B cell (primary cell): ENCODE measurements at regions not wholly inside any gene's neighbourhood (a gene's known extent, or its start where the extent isn't known, plus 50 kb on each side); places are given as distances from the start of the nearest gene placed in this dataset.
"Not testable (repeated sequence)": the region's sequence is repeated elsewhere in the genome, so short reads cannot be mapped to it uniquely, and the experiment has no call there.

Experiments used
- ATAC-seq: fragments of 200-7000 bp; cut with Tn5 transposase; one replicate; pipeline ENCODE4 v1.10.0; 2021; ENCODE audit warnings: low read depth, mild to moderate bottlenecking, moderate number of reproducible peaks, moderate library complexity
- CTCF ChIA-PET: fragments of 350-600 bp; sonication (Branson Sonifier 250); formaldehyde crosslinking; loops from one replicate; lab custom pipeline; 2021; ENCODE audit warnings: antibody characterized with exemption, inconsistent platforms; lab: Charles Lee
- POLR2A ChIA-PET: fragments of 350-600 bp; sonication (Branson Sonifier 250); formaldehyde crosslinking; loops from one replicate; lab custom pipeline; 2021; ENCODE audit warnings: antibody characterized with exemption; lab: Charles Lee
- DNase-seq: peaks from one replicate; pipeline ENCODE4 v3.0.0; 2013
- H2AFZ ChIP-seq: 2 replicates; pipeline ENCODE4 v1.6.1; 2012; ENCODE audit warnings: mild to moderate bottlenecking, low read depth, low read length; ENCODE audit not compliant: insufficient read depth, poor library complexity, severe bottlenecking
- H3K27ac ChIP-seq, 2 donors: 1 replicate in 1 of 2; 2 replicates in 1 of 2; pipeline ENCODE4 v1.5.1; 2012 to 2013; ENCODE audit warnings: low read length in 2 of 2, mild to moderate bottlenecking in 2 of 2, moderate library complexity in 1 of 2
- H3K27me3 ChIP-seq, 4 experiments: fragments of 200-600 bp in 1 of 4; sonication (generic) in 1 of 4; replicated peaks in 1 of 4; 1 replicate in 2 of 4; 2 replicates in 2 of 4; pipeline versions ENCODE4 v1.6.1 to v1.7.0; 2013 to 2016; ENCODE audit warnings: low read length in 3 of 4, mild to moderate bottlenecking in 2 of 4, mixed read lengths in 1 of 4, moderate library complexity in 1 of 4; ENCODE audit not compliant: insufficient read depth in 4 of 4, control insufficient read depth in 3 of 4; ENCODE audit errors: control extremely low read depth in 1 of 4
- H3K36me3 ChIP-seq, 2 experiments: replicated peaks in 1 of 2; 1 replicate in 1 of 2; 2 replicates in 1 of 2; pipeline versions ENCODE4 v1.6.1 to v1.7.1; 2013; ENCODE audit warnings: low read length in 1 of 2; ENCODE audit not compliant: insufficient read depth in 2 of 2, control insufficient read depth in 1 of 2; ENCODE audit errors: control extremely low read depth in 1 of 2, extremely low read depth in 1 of 2
- H3K4me1 ChIP-seq, 2 donors: fragments of 200-600 bp in 1 of 2; sonication (generic) in 1 of 2; 1 replicate in 1 of 2; 2 replicates in 1 of 2; pipeline versions ENCODE4 v1.5.1 to v1.6.1; 2013 to 2017; ENCODE audit warnings: low read length in 2 of 2; ENCODE audit not compliant: control insufficient read depth in 2 of 2, insufficient read depth in 2 of 2
- H3K4me2 ChIP-seq: replicated peaks from 2 replicates; pipeline ENCODE3; 2012; ENCODE audit warnings: mild to moderate bottlenecking, low read depth, low read length; ENCODE audit not compliant: poor library complexity, severe bottlenecking
- H3K4me3 ChIP-seq, 5 experiments: fragments of 200-600 bp in 1 of 5; sonication (generic) in 1 of 5; 1 replicate in 3 of 5; 2 replicates in 2 of 5; pipeline versions ENCODE4 v1.5.1 to v1.7.0; 2011 to 2016; ENCODE audit warnings: low read length in 4 of 5, mild to moderate bottlenecking in 4 of 5, low read depth in 2 of 5, control low read depth in 1 of 5, moderate library complexity in 1 of 5; ENCODE audit not compliant: insufficient read depth in 1 of 5; ENCODE audit errors: control extremely low read depth in 1 of 5, extremely low read depth in 1 of 5
- H3K79me2 ChIP-seq: fragments of 200-600 bp; sonication (generic); one replicate; pipeline ENCODE4 v1.6.0; 2016; ENCODE audit warnings: low read length; ENCODE audit not compliant: control insufficient read depth, insufficient read depth
- H3K9ac ChIP-seq: fragments of 200-600 bp; sonication (generic); 2 replicates; pipeline ENCODE4 v1.6.1; 2017; ENCODE audit warnings: mild to moderate bottlenecking, low read length, moderate library complexity
- H3K9me3 ChIP-seq, 3 donors: one replicate each; pipeline versions ENCODE4 v1.6.1 to v1.7.1; 2013; ENCODE audit warnings: low read length in 2 of 3; ENCODE audit not compliant: control insufficient read depth in 2 of 3, insufficient read depth in 1 of 3; ENCODE audit errors: control extremely low read depth in 1 of 3
- H4K20me1 ChIP-seq: 2 replicates; pipeline ENCODE4 v1.6.0; 2012; ENCODE audit warnings: mild to moderate bottlenecking, low read length; ENCODE audit not compliant: insufficient read depth, control insufficient read depth, poor library complexity, severe bottlenecking
- H3K27ac Mint-ChIP-seq: one replicate; pipeline ENCODE4 v1.8.0; 2021; ENCODE audit warnings: mixed read lengths
- H3K27me3 Mint-ChIP-seq: one replicate; pipeline ENCODE4 v1.8.0; 2021; ENCODE audit warnings: mixed read lengths
- H3K4me1 Mint-ChIP-seq: one replicate; pipeline ENCODE4 v1.8.0; 2021; ENCODE audit warnings: mixed read lengths
- H3K4me3 Mint-ChIP-seq: one replicate; pipeline ENCODE4 v1.8.0; 2021; ENCODE audit warnings: mixed read lengths
- H3K9me3 Mint-ChIP-seq: one replicate; pipeline ENCODE4 v1.8.0; 2022; ENCODE audit warnings: mixed read lengths; ENCODE audit not compliant: insufficient read depth
- EZH2 ChIP-seq: IDR thresholded peaks from 2 replicates; pipeline ENCODE4 v1.6.1; 2012; ENCODE audit warnings: borderline replicate concordance, low read depth, mild to moderate bottlenecking, moderate library complexity, low read length; ENCODE audit not compliant: insufficient read depth, poor library complexity, severe bottlenecking
- WGBS: methylation state at CpG from one replicate; pipeline ENCODE4 v1.1.5; 2013; ENCODE audit warnings: missing lambda C conversion rate; ENCODE audit not compliant: insufficient coverage; 5-methylcytosine and 5-hydroxymethylcytosine counted together
- intact Hi-C: fragments of 100-400 bp; cut with micrococcal nuclease; formaldehyde crosslinking; loops from one replicate; pipeline ENCODE4 v1.10.0; 2022
- TF ChIP-seq, protein P1 (sequence below): fragments of 200-600 bp; IDR thresholded peaks from one replicate; pipeline ENCODE4 v1.8.0; 2022; ENCODE audit warnings: antibody characterized with exemption, mild to moderate bottlenecking

DNA sequence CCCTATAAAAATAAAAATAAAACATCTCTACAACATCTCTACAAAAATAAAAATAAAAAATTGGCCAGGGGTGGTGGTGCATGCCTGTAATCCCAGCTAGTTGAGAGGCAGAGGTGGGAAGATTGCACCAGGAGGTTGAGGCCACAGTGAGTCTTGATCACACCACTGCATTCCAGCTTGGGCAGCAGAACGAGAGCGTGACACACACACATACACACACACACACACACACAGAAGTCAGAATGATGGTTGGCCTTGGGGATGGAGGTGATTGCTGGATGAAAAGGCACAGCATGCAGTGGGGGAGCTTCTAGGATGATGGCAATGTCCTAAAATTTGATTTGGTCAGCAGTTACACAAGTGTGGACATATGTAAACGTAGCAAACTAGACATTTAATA is 69.7 kb upstream of the SOD1 start:
- H3K9me3 ChIP-seq: no peaks in the 10 kb centered on the region
- Mint-ChIP-seq H3K27ac (no peak overlapping the region), H3K4me1 (no peaks in the 10 kb centered on the region), H3K9me3 (no peaks in the 10 kb centered on the region), H3K27me3 (peaks cover 17% of the 10 kb centered on the region), H3K4me3 (no peak overlapping the region)
- ChIA-PET CTCF (interaction anchor here (0.6 kb wide), 1 partner anchor 9 kb away, joined by 4 read pairs; no protein-coding TSS in a partner anchor), POLR2A (no interaction called here)
- H3K4me1 ChIP-seq: no peaks in the 10 kb centered on the region
- H3K27me3 ChIP-seq: no peaks in the 10 kb centered on the region
- H3K4me3 ChIP-seq: no peak overlapping the region
- no peaks in the 10 kb centered on the region for H4K20me1 ChIP-seq
- H3K27ac ChIP-seq: no peak overlapping the region
- no peak overlapping the region for H3K9ac ChIP-seq
- H3K4me2 ChIP-seq: no peak overlapping the region
- no peaks in the 10 kb centered on the region for H3K79me2 ChIP-seq
- H3K36me3 ChIP-seq: no peaks in the 10 kb centered on the region
- ATAC-seq (no peak), DNase-seq (no peak)
- TF ChIP-seq, protein P1, sequence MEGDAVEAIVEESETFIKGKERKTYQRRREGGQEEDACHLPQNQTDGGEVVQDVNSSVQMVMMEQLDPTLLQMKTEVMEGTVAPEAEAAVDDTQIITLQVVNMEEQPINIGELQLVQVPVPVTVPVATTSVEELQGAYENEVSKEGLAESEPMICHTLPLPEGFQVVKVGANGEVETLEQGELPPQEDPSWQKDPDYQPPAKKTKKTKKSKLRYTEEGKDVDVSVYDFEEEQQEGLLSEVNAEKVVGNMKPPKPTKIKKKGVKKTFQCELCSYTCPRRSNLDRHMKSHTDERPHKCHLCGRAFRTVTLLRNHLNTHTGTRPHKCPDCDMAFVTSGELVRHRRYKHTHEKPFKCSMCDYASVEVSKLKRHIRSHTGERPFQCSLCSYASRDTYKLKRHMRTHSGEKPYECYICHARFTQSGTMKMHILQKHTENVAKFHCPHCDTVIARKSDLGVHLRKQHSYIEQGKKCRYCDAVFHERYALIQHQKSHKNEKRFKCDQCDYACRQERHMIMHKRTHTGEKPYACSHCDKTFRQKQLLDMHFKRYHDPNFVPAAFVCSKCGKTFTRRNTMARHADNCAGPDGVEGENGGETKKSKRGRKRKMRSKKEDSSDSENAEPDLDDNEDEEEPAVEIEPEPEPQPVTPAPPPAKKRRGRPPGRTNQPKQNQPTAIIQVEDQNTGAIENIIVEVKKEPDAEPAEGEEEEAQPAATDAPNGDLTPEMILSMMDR: no peak
- no peak for TF ChIP-seq EZH2
- intact Hi-C loops: no loop called here
- no peak overlapping the region for H2AFZ ChIP-seq
- WGBS: 100% methylated on average over 1 of the region's 3 CpGs

DNA sequence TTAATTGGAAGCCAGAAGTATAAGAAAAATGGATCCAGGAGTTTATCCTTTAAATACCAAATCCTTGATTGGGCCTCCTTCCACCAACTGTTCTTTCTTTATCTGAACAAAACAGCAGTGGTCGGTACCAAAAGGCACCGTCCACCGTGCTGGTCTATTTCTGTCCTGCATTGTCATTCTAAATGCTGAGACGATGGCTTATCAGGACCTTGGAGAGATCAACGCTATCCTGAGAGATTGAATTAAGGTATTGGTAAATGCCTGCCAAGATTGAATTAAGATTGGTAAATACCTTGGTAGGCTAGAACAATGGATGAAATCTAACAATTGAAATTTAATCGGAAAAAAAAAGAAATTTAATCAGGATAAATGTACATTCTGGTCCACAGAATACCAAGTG is 73.4 kb upstream of the SOD1 start:
- Mint-ChIP-seq H3K4me1 (no peaks in the 10 kb centered on the region), H3K9me3 (no peaks in the 10 kb centered on the region), H3K27me3 (peaks cover 17% of the 10 kb centered on the region), H3K27ac (no peak overlapping the region), H3K4me3 (no peak overlapping the region)
- ChIA-PET POLR2A (no interaction called here), CTCF (interaction anchor here (0.7 to 1.1 kb wide), 2 partner anchors 88 to 389 kb away, joined by 3 read pairs; no protein-coding TSS in a partner anchor)
- 93% methylated on average over 5 of the region's 6 CpGs for WGBS
- H3K4me2 ChIP-seq: no peak overlapping the region
- no peaks in the 10 kb centered on the region for H4K20me1 ChIP-seq
- H3K79me2 ChIP-seq: no peaks in the 10 kb centered on the region
- no peak overlapping the region for H3K9ac ChIP-seq
- no peaks in the 10 kb centered on the region for H3K9me3 ChIP-seq
- H3K27me3 ChIP-seq: no peaks in the 10 kb centered on the region
- H3K36me3 ChIP-seq: no peaks in the 10 kb centered on the region
- no peaks in the 10 kb centered on the region for H3K4me1 ChIP-seq
- TF ChIP-seq, protein P1: no peak
- no peak for TF ChIP-seq EZH2
- H3K4me3 ChIP-seq: no peak overlapping the region
- H2AFZ ChIP-seq: no peak overlapping the region
- no peak overlapping the region for H3K27ac ChIP-seq
- intact Hi-C loops: no loop called here
- ATAC-seq (no peak), DNase-seq (no peak)

DNA sequence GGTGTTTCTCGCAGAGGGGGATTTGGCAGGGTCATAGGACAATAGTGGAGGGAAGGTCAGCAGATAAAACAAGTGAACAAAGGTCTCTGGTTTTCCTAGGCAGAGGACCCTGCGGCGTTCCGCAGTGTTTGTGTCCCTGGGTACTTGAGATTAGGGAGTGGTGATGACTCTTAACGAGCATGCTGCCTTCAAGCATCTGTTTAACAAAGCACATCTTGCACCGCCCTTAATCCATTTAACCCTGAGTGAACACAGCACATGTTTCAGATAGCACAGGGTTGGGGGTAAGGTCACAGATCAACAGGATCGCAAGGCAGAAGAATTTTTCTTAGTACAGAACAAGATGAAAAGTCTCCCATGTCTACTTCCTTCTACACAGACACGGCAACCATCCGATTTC is 75.6 kb upstream of the SOD1 start:
- H3K9me3 Mint-ChIP-seq, H3K79me2 ChIP-seq, H3K9me3 ChIP-seq, H3K4me1 ChIP-seq, intact Hi-C loops, H3K4me3 Mint-ChIP-seq, H3K4me1 Mint-ChIP-seq, ATAC-seq, H3K9ac ChIP-seq, H4K20me1 ChIP-seq, H3K27ac Mint-ChIP-seq, POLR2A ChIA-PET, H3K4me3 ChIP-seq, H3K4me2 ChIP-seq, H2AFZ ChIP-seq, H3K27ac ChIP-seq, H3K27me3 ChIP-seq, H3K36me3 ChIP-seq, DNase-seq: not testable (repeated sequence)
- CTCF ChIA-PET: interaction anchor here (0.9 to 5.2 kb wide), 3 partner anchors 8 to 486 kb away, joined by 3 to 112 read pairs (median 38); no protein-coding TSS in a partner anchor
- no CpG with 5 or more reads among the region's 9 CpGs for WGBS
- peaks cover 23% of the 10 kb centered on the region for H3K27me3 Mint-ChIP-seq
